Endothelial cell of umbilical vein (primary cell): ENCODE measurements at regions not wholly inside any gene's neighbourhood (a gene's known extent, or its start where the extent isn't known, plus 50 kb on each side); places are given as distances from the start of the nearest gene placed in this dataset.

Experiments used
- EZH2 ChIP-seq: IDR thresholded peaks from 2 replicates; pipeline ENCODE4 v1.6.1; 2012; ENCODE audit warnings: borderline replicate concordance, low read depth, mild to moderate bottlenecking, moderate library complexity, low read length, inconsistent platforms; ENCODE audit not compliant: severe bottlenecking
- FOS ChIP-seq: IDR thresholded peaks from 2 replicates; pipeline ENCODE4 v1.6.1; 2011; ENCODE audit warnings: mild to moderate bottlenecking, low read length, moderate library complexity, borderline replicate concordance; ENCODE audit not compliant: insufficient read depth
- GATA2 ChIP-seq: IDR thresholded peaks from 2 replicates; pipeline ENCODE4 v1.7.0; 2011; ENCODE audit warnings: low read depth, mild to moderate bottlenecking, moderate library complexity, mixed read lengths, low read length; ENCODE audit not compliant: insufficient read length, insufficient read depth
- JUN ChIP-seq: IDR thresholded peaks from 2 replicates; pipeline ENCODE4 v1.6.1; 2011; ENCODE audit warnings: borderline replicate concordance, low read depth; ENCODE audit not compliant: insufficient read length, insufficient read depth
- MYC ChIP-seq: IDR thresholded peaks from one replicate; pipeline ENCODE4 v1.6.1; 2011; ENCODE audit warnings: mild to moderate bottlenecking, low read depth, low read length
- POLR2A ChIP-seq: IDR thresholded peaks from 2 replicates; pipeline ENCODE4 v1.6.1; 2012; ENCODE audit warnings: low read depth, mild to moderate bottlenecking, control low read depth, low read length
- POLR2AphosphoS5 ChIP-seq: IDR thresholded peaks from 2 replicates; pipeline ENCODE4 v1.6.1; 2012; ENCODE audit warnings: low read depth, mild to moderate bottlenecking, control low read depth, low read length, moderate library complexity; ENCODE audit not compliant: insufficient read depth
- TF ChIP-seq, protein P1 (sequence below), 2 donors: IDR thresholded peaks; 1 replicate in 1 of 2; 2 replicates in 1 of 2; pipeline ENCODE4 v1.5.1; 2011; ENCODE audit warnings: low read length in 2 of 2, mild to moderate bottlenecking in 2 of 2, moderate library complexity in 2 of 2, control low read depth in 1 of 2, inconsistent platforms in 1 of 2, low read depth in 1 of 2; ENCODE audit not compliant: insufficient read depth in 1 of 2; ENCODE audit errors: extremely low read depth in 1 of 2
- TF ChIP-seq, protein P2 (sequence below): IDR thresholded peaks from 2 replicates; pipeline ENCODE4 v1.6.1; 2011; ENCODE audit not compliant: insufficient read depth, insufficient read length

- TF ChIP-seq, protein P1, sequence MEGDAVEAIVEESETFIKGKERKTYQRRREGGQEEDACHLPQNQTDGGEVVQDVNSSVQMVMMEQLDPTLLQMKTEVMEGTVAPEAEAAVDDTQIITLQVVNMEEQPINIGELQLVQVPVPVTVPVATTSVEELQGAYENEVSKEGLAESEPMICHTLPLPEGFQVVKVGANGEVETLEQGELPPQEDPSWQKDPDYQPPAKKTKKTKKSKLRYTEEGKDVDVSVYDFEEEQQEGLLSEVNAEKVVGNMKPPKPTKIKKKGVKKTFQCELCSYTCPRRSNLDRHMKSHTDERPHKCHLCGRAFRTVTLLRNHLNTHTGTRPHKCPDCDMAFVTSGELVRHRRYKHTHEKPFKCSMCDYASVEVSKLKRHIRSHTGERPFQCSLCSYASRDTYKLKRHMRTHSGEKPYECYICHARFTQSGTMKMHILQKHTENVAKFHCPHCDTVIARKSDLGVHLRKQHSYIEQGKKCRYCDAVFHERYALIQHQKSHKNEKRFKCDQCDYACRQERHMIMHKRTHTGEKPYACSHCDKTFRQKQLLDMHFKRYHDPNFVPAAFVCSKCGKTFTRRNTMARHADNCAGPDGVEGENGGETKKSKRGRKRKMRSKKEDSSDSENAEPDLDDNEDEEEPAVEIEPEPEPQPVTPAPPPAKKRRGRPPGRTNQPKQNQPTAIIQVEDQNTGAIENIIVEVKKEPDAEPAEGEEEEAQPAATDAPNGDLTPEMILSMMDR (IDR thresholded peaks at IDR 0.05; ENCODE audit: extremely low read depth in 1 of 2, insufficient read depth in 1 of 2, low read depth in 1 of 2, low read length in 2 of 2), result no peak
- TF ChIP-seq POLR2A, result no peak
- TF ChIP-seq MYC, result no peak
- TF ChIP-seq POLR2AphosphoS5, result no peak
- no peak for TF ChIP-seq EZH2
- no peak for TF ChIP-seq JUN
- TF ChIP-seq, protein P2, sequence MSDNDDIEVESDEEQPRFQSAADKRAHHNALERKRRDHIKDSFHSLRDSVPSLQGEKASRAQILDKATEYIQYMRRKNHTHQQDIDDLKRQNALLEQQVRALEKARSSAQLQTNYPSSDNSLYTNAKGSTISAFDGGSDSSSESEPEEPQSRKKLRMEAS, result no peak
- TF ChIP-seq GATA2, result no peak
- no peak for TF ChIP-seq FOS
These were observed 50.6 kb upstream of the CHST11 start for GRCh38 chr12:104406164-104406563.
